PC-3 (cell line): ENCODE measurements at regions not wholly inside any gene's neighbourhood (a gene's known extent, or its start where the extent isn't known, plus 50 kb on each side); places are given as distances from the start of the nearest gene placed in this dataset.

Experiments used
- EZH2phosphoT487 ChIP-seq: fragments of 300-600 bp; sonication (generic); IDR thresholded peaks from 2 replicates; pipeline ENCODE4 v1.6.1; 2018; ENCODE audit warnings: mild to moderate bottlenecking, antibody characterized with exemption, low read length, borderline replicate concordance
- TF ChIP-seq, protein P1 (sequence below): fragments of 300-600 bp; sonication (generic); conservative IDR thresholded peaks from 2 replicates; pipeline ENCODE4 v1.5.1; 2017; ENCODE audit warnings: antibody characterized with exemption, low read depth, mild to moderate bottlenecking, low read length

DNA sequence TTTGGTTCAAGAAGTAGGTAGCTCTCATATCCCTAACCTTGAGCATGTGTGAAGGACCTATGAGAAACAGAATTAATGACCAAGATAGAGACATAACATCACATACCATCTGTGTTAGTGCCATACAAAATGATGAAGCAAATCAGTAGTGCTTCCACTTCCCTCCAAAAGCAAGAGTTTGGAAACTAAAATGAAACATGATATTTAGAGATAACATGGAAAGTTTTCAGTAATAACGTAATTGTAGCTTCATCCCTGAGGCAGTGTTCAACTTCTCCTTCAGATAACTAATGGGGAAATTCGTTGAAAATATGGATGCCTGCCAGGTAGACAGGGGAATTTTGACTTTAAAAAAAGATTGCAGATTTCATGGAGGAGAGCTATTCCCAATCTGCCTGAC is 248.4 kb upstream of the IRAK1BP1 start:
- TF ChIP-seq, protein P1, sequence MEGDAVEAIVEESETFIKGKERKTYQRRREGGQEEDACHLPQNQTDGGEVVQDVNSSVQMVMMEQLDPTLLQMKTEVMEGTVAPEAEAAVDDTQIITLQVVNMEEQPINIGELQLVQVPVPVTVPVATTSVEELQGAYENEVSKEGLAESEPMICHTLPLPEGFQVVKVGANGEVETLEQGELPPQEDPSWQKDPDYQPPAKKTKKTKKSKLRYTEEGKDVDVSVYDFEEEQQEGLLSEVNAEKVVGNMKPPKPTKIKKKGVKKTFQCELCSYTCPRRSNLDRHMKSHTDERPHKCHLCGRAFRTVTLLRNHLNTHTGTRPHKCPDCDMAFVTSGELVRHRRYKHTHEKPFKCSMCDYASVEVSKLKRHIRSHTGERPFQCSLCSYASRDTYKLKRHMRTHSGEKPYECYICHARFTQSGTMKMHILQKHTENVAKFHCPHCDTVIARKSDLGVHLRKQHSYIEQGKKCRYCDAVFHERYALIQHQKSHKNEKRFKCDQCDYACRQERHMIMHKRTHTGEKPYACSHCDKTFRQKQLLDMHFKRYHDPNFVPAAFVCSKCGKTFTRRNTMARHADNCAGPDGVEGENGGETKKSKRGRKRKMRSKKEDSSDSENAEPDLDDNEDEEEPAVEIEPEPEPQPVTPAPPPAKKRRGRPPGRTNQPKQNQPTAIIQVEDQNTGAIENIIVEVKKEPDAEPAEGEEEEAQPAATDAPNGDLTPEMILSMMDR = no peak
- no peak for TF ChIP-seq EZH2phosphoT487
